SU-DHL-6 (cell line): ENCODE measurements at regions not wholly inside any gene's neighbourhood (a gene's known extent, or its start where the extent isn't known, plus 50 kb on each side); places are given as distances from the start of the nearest gene placed in this dataset.

Experiments used
- CTCF ChIP-seq: fragments of 200-600 bp; sonication (generic); IDR thresholded peaks from one replicate; pipeline ENCODE4 v1.5.1; 2017; ENCODE audit warnings: antibody characterized with exemption, mild to moderate bottlenecking, low read length, moderate library complexity; ENCODE audit not compliant: insufficient read depth, poor library complexity, severe bottlenecking
- EZH2phosphoT487 ChIP-seq: fragments of 200-600 bp; sonication (generic), shearing (Covaris generic); conservative IDR thresholded peaks from 2 replicates; pipeline ENCODE4 v1.6.1; 2018; ENCODE audit warnings: mild to moderate bottlenecking, antibody characterized with exemption, low read length, moderate library complexity, mixed read lengths

- no peak for TF ChIP-seq CTCF
- TF ChIP-seq EZH2phosphoT487 = no peak
These were observed 683.5 kb downstream of the TMEM182 start for GRCh38 chr2:103445347-103445746.
